WTC11 (cell line): ENCODE measurements at regions not wholly inside any gene's neighbourhood (a gene's known extent, or its start where the extent isn't known, plus 50 kb on each side); places are given as distances from the start of the nearest gene placed in this dataset.

ENCODE experiments used
- ATF2 ChIP-seq: sonication (generic); formaldehyde crosslinking; IDR thresholded peaks from 2 replicates; pipeline ENCODE4 v1.8.1; 2022; ENCODE audit warnings: low read depth, missing genetic modification reagents, borderline replicate concordance
- CREB1 ChIP-seq: sonication (generic); formaldehyde crosslinking; IDR thresholded peaks from 2 replicates; pipeline ENCODE4 v1.8.0; 2023; ENCODE audit warnings: mild to moderate bottlenecking, missing genetic modification reagents
- CTCF ChIP-seq: fragments of 200-600 bp; IDR thresholded peaks from 2 replicates; pipeline ENCODE4 v1.8.0; 2022; ENCODE audit warnings: antibody characterized with exemption
- HMGXB4 ChIP-seq: sonication (generic); formaldehyde crosslinking; IDR thresholded peaks from 2 replicates; pipeline ENCODE4 v1.8.1; 2023; ENCODE audit warnings: mild to moderate bottlenecking, moderate library complexity, missing genetic modification reagents
- MAX ChIP-seq: sonication (generic); formaldehyde crosslinking; IDR thresholded peaks from 2 replicates; pipeline ENCODE4 v1.8.0; 2022; ENCODE audit warnings: mild to moderate bottlenecking, missing genetic modification reagents

GRCh38 chr2:12168354-12168753 is 421.9 kb downstream of the LPIN1 start:
- TF ChIP-seq ATF2 (no peak), HMGXB4 (CRISPR knock-in tag) (no peak), MAX (no peak), CTCF (no peak), CREB1 (CRISPR knock-in tag) (no peak)
